Adrenal gland (tissue), 9 donors: ENCODE measurements at regions not wholly inside any gene's neighbourhood (a gene's known extent, or its start where the extent isn't known, plus 50 kb on each side); places are given as distances from the start of the nearest gene placed in this dataset.

Source experiments
- DNase-seq, 7 donors: peaks; one replicate each; pipeline ENCODE4 v3.0.0-alpha.2; 2019 to 2020
- H3K27ac ChIP-seq, 5 donors: fragments of 200-600 bp; sonication (generic) in 4 of 5; 1 replicate in 3 of 5; 2 replicates in 2 of 5; pipeline versions ENCODE4 v1.5.1 to v1.8.0; 2016 to 2020; ENCODE audit warnings: mild to moderate bottlenecking in 1 of 5
- H3K27me3 ChIP-seq: fragments of 200-600 bp; 2 replicates; pipeline ENCODE4 v1.8.0; 2021
- H3K36me3 ChIP-seq, 2 donors: fragments of 200-600 bp; replicated peaks in 1 of 2; 1 replicate in 1 of 2; 2 replicates in 1 of 2; pipeline versions ENCODE4 v1.5.1 to v1.8.0; 2018 to 2022
- H3K4me1 ChIP-seq, 2 donors: fragments of 200-600 bp; replicated peaks in 1 of 2; 1 replicate in 1 of 2; 2 replicates in 1 of 2; pipeline versions ENCODE4 v1.5.1 to v1.8.0; 2018 to 2021
- H3K4me3 ChIP-seq, 4 donors: fragments of 200-600 bp; sonication (generic) in 3 of 4; one replicate each; pipeline ENCODE4 v1.5.1; 2016 to 2018
- H3K9me3 ChIP-seq, 3 donors: fragments of 200-600 bp; sonication (generic) in 1 of 3; replicated peaks in 1 of 3; 1 replicate in 2 of 3; 2 replicates in 1 of 3; pipeline versions ENCODE4 v1.5.1 to v1.8.0; 2016 to 2021
- POLR2A ChIP-seq, 2 donors: fragments of 450-650 bp; IDR thresholded peaks; one replicate each; pipeline ENCODE4 v1.6.1; 2017; ENCODE audit warnings: antibody characterized with exemption in 2 of 2, mild to moderate bottlenecking in 2 of 2, moderate library complexity in 1 of 2
- WGBS, 4 donors: extraction: QIAGEN DNeasy Blood & Tissue Kit in 2 of 4; methylation state at CpG; one replicate each; pipeline versions ENCODE4 v1.1.5 to v1.1.7; 2013 to 2017; 5-methylcytosine and 5-hydroxymethylcytosine counted together
- intact Hi-C, 2 donors: fragments of 100-400 bp; cut with DNase I; formaldehyde crosslinking; loops; one replicate each; pipeline versions ENCODE4 v1.14.1 to v1.15.0; 2022 to 2023
- TF ChIP-seq, protein P1 (sequence below), 6 experiments: fragments of 450-650 bp in 4 of 6; fragments of 200-600 bp in 2 of 6; sonication (generic) in 1 of 6; IDR thresholded peaks; 1 replicate in 5 of 6; 2 replicates in 1 of 6; pipeline versions ENCODE4 v1.5.1 to v1.8.0; 2016 to 2021; ENCODE audit warnings: antibody characterized with exemption in 6 of 6, mild to moderate bottlenecking in 2 of 6, moderate library complexity in 1 of 6
- donor health status: healthy with polysubstance abuse.
- donor health status: Bipolar disorder and iron deficiency.
- donor health status: DM: yes; HTN: yes; CAD: no.
- donor health status: DM: no; HTN: no; CAD: no.
- donor health status: DM: no; HTN: no; CAD: no.

GRCh38 chr7:110066843-110067242, 1024.1 kb upstream of the LRRN3 start:
- intact Hi-C loops, result no loop called here
- H3K4me3 ChIP-seq, result no peak overlapping the region
- WGBS, 4 donors, result 82 to 95% (median 87%) methylated on average over 2 of the region's 2 CpGs
- DNase-seq, result no peak
- no peaks in the 10 kb centered on the region for H3K27me3 ChIP-seq
- no peak overlapping the region for H3K27ac ChIP-seq
- H3K36me3 ChIP-seq, result no peaks in the 10 kb centered on the region
- no peaks in the 10 kb centered on the region for H3K9me3 ChIP-seq
- TF ChIP-seq, protein P1, sequence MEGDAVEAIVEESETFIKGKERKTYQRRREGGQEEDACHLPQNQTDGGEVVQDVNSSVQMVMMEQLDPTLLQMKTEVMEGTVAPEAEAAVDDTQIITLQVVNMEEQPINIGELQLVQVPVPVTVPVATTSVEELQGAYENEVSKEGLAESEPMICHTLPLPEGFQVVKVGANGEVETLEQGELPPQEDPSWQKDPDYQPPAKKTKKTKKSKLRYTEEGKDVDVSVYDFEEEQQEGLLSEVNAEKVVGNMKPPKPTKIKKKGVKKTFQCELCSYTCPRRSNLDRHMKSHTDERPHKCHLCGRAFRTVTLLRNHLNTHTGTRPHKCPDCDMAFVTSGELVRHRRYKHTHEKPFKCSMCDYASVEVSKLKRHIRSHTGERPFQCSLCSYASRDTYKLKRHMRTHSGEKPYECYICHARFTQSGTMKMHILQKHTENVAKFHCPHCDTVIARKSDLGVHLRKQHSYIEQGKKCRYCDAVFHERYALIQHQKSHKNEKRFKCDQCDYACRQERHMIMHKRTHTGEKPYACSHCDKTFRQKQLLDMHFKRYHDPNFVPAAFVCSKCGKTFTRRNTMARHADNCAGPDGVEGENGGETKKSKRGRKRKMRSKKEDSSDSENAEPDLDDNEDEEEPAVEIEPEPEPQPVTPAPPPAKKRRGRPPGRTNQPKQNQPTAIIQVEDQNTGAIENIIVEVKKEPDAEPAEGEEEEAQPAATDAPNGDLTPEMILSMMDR (IDR thresholded peaks at IDR 0.05), result no peak
- no peak for TF ChIP-seq POLR2A (IDR thresholded peaks at IDR 0.05)
- no peaks in the 10 kb centered on the region for H3K4me1 ChIP-seq

DNA sequence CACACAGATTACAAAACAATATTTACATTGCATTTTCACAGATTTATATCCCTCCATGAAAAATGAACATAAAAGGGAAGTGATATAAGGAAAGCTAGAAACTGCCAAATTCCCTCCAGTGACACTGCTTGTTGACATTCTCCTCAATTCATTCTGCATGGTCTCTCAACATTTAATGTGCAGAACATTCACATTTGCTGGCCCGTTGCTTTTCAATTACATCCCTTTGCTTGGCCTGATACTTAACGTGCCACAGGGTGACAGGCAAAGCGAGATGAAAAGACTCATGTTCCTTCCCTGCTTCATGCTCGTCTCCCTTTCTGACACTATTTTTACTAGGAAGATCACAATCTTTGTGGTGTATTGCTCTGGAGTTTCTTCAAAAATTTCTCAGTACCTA, 1019.7 kb upstream of the LRRN3 start:
- intact Hi-C loops, result no loop called here
- WGBS, 4 donors, result 68 to 86% (median 80%) methylated on average over 4 of the region's 4 CpGs
- no peak for DNase-seq

DNA sequence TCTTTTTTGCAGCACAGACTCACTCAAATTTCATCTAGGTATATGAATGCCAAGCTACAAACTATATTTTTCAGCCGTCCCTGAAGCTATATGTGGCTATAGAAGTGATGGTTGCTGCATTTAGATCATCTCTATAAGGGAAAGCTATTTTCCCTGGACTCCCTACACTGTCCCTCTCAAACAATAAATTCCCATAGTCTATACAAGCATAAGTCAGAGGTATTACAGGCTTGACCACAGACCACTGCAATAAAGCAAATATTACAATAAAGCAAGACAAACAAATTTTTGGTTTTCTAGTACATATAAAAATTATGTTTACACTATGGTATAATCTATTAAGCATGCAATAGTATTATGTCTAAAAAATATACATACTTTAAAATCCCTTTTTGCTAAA, 1015.5 kb upstream of the LRRN3 start:
- Histone ChIP-seq H3K9me3 (no peaks in the 10 kb centered on the region), H3K4me3 (no peak overlapping the region), H3K4me1 (no peaks in the 10 kb centered on the region), H3K27ac (no peak overlapping the region), H3K27me3 (no peaks in the 10 kb centered on the region), H3K36me3 (no peaks in the 10 kb centered on the region)
- no peak for DNase-seq
- intact Hi-C loops, result no loop called here
- TF ChIP-seq, protein P1 (IDR thresholded peaks at IDR 0.05), result no peak
- WGBS, 4 donors, result 52 to 65% (median 59%) methylated on average over 1 of the region's 1 CpG

More for the DNA sequence above, 1019.7 kb upstream of the LRRN3 start:
- Histone ChIP-seq H3K27me3 (no peaks in the 10 kb centered on the region), H3K4me3 (no peak overlapping the region), H3K27ac (no peak overlapping the region), H3K36me3 (no peaks in the 10 kb centered on the region), H3K4me1 (no peaks in the 10 kb centered on the region), H3K9me3 (no peaks in the 10 kb centered on the region)
- TF ChIP-seq, protein P1 (IDR thresholded peaks at IDR 0.05), result no peak
- TF ChIP-seq POLR2A (IDR thresholded peaks at IDR 0.05), result no peak

DNA sequence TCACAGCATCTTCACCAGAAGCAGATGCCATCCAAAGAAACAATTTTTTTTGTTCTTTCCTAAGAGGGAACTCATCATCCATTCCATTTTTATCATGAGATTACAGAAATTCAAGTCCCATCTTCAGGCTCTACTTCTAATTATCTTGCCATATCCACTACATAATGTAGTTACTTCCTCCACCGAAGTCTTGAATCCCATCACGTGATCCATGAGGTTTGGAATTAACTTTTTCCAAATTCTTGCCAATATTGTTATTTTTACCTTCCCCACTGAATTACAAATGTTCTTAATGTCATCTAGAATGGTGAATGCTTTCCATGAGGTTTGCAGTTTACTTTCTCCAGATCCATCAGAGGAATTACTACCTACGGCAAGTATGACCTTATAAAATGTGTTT, 1014.7 kb upstream of the LRRN3 start:
- 82 to 93% (median 92%) methylated on average over 3 of the region's 3 CpGs for WGBS, 4 donors
- no peak overlapping the region for H3K4me3 ChIP-seq
- TF ChIP-seq POLR2A (IDR thresholded peaks at IDR 0.05), result no peak
- TF ChIP-seq, protein P1 (IDR thresholded peaks at IDR 0.05), result no peak
- intact Hi-C loops, result no loop called here
- DNase-seq, result no peak
- H3K9me3 ChIP-seq, result no peaks in the 10 kb centered on the region
- no peak overlapping the region for H3K27ac ChIP-seq
- no peaks in the 10 kb centered on the region for H3K4me1 ChIP-seq
- H3K27me3 ChIP-seq, result no peaks in the 10 kb centered on the region
- H3K36me3 ChIP-seq, result no peaks in the 10 kb centered on the region
